ENCODE measurements at regions not wholly inside any gene's neighbourhood (a gene's known extent, or its start where the extent isn't known, plus 50 kb on each side); places are given as distances from the start of the nearest gene placed in this dataset.

DNA sequence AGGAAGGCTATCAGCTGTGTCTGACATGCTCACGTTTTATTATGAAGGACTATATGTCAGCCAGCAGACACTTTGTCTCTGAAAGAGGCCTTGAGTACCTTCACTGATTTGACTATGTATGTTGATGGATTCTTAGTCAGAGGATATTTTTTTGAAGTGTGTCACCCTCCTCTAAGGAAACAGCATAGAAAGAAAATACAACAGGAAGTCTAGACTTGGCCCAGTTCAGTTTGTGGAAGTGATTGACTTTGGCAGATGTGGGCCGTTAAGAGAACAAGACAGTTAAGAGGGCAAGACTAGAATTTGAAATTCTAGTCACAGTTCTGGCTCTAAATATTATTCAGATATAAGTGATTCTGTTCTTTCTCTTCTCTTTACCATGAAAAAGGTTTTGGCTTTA, 471.5 kb downstream of the CDH8 start:
- Histone ChIP-seq H3K4me3 (no peak overlapping the region), H3K4me1 (no peaks in the 10 kb centered on the region), H3K27me3 (no peaks in the 10 kb centered on the region), H3K36me3 (no peaks in the 10 kb centered on the region), H3K9me3 (no peaks in the 10 kb centered on the region), H3K27ac (replicated peaks in 1 of 4) (no peak overlapping the region)
- intact Hi-C loops (cut with DNase I): no loop called here
- DNase-seq (ENCODE audit: extremely low spot score): no peak
- TF ChIP-seq POLR2A (IDR thresholded peaks at IDR 0.05; ENCODE audit: low read depth) (no peak), EP300 (IDR thresholded peaks at IDR 0.05) (no peak), POLR2AphosphoS5 (IDR thresholded peaks at IDR 0.05) (no peak)
- TF ChIP-seq, protein P1, sequence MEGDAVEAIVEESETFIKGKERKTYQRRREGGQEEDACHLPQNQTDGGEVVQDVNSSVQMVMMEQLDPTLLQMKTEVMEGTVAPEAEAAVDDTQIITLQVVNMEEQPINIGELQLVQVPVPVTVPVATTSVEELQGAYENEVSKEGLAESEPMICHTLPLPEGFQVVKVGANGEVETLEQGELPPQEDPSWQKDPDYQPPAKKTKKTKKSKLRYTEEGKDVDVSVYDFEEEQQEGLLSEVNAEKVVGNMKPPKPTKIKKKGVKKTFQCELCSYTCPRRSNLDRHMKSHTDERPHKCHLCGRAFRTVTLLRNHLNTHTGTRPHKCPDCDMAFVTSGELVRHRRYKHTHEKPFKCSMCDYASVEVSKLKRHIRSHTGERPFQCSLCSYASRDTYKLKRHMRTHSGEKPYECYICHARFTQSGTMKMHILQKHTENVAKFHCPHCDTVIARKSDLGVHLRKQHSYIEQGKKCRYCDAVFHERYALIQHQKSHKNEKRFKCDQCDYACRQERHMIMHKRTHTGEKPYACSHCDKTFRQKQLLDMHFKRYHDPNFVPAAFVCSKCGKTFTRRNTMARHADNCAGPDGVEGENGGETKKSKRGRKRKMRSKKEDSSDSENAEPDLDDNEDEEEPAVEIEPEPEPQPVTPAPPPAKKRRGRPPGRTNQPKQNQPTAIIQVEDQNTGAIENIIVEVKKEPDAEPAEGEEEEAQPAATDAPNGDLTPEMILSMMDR (IDR thresholded peaks at IDR 0.05): no peak
- 43% methylated on average over 2 of the region's 2 CpGs for WGBS

DNA sequence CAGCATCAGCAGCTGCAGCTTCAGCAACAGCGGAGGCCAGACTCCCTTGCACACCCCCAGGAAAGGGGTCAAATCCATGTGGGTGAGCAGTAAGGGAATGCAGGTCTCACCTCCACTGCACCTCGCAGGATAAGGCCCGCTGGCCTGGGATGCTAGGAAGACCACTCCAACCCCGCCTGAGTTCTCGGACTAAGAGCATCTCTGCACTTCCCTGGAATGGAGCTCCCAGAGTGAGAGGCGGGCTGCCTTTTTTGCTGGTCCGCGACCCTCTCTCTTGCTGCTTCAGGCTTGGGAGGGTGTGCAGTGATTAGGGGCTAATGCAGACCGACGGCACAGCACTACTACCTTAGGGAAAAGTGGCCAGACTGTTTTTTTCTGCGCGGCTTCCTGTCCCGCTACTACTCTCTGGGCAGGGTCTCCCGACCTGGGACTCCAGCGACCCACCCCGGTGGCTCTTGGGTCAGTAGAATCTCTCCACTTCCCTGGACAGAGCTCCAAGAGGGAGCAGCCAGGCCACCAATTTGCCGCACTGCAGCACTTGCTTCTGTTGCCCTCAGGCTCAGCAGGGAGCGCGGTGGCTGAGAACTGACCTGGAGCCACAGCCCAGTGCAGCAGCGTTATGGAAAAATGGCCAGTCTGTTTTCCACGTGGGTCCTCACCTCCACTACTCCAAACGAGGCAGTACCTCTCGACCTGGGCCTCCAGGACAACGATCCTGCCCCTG, 480.4 kb downstream of the CDH8 start:
- DNase-seq (ENCODE audit: extremely low spot score): no peak
- Histone ChIP-seq H3K4me1 (no peaks in the 10 kb centered on the region), H3K9me3 (no peaks in the 10 kb centered on the region), H3K4me3 (no peak overlapping the region), H3K27ac (replicated peaks in 1 of 4) (no peak overlapping the region), H3K27me3 (no peaks in the 10 kb centered on the region), H3K36me3 (no peaks in the 10 kb centered on the region)
- TF ChIP-seq POLR2A (IDR thresholded peaks at IDR 0.05; ENCODE audit: low read depth) (no peak), POLR2AphosphoS5 (IDR thresholded peaks at IDR 0.05) (no peak), EP300 (IDR thresholded peaks at IDR 0.05) (no peak)
- TF ChIP-seq, protein P1 (IDR thresholded peaks at IDR 0.05): no peak
- intact Hi-C loops (cut with DNase I): no loop called here
- 90% methylated on average over 17 of the region's 24 CpGs for WGBS

DNA sequence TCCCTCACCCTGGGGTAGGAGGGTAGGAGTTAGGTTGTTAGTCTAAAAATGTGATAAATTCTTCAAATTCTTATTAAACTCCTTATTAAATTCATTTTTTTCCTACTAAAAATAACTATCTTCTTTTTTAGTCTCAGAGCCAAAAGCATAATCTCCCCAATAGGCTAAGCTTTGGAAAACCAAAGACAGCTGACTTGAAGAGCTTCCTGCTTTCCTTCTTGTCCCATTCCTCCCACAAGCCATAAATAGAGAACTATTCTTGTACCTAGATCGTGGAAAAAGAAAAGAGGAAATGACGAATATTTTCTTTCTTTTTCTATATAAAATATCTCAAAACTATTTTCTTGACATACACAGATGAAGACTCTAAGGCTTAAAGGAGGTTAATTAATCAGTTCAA, 486.9 kb downstream of the CDH8 start:
- WGBS: 43% methylated on average over 2 of the region's 2 CpGs
- no peak overlapping the region for H3K4me3 ChIP-seq
- no peak for DNase-seq (ENCODE audit: extremely low spot score)
- no peak for TF ChIP-seq EP300 (IDR thresholded peaks at IDR 0.05)
- TF ChIP-seq POLR2AphosphoS5 (IDR thresholded peaks at IDR 0.05): no peak
- TF ChIP-seq, protein P1 (IDR thresholded peaks at IDR 0.05): no peak
- TF ChIP-seq POLR2A (IDR thresholded peaks at IDR 0.05; ENCODE audit: low read depth): no peak
- no peaks in the 10 kb centered on the region for H3K9me3 ChIP-seq
- no peak overlapping the region for H3K27ac ChIP-seq (replicated peaks in 1 of 4)
- no peaks in the 10 kb centered on the region for H3K4me1 ChIP-seq
- intact Hi-C loops (cut with DNase I): no loop called here
- no peaks in the 10 kb centered on the region for H3K27me3 ChIP-seq
- no peaks in the 10 kb centered on the region for H3K36me3 ChIP-seq

DNA sequence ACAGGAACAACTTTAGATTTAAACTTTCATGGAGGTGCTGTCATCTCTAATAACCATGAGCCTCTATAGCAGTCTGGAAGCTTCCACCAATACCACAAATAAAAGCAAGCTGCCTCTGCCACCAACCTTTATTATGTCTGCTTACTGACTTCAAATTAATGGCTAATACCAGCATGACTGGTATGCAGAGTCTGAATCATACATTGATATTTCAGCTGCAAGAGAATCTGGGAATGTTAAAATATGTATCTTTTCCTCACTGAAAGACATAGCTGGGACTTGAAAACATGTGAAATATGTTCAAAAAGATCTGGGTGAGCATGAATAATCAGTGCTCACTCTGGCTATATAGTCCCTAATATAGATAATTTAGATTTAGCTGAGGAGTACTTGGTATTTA, 488.6 kb downstream of the CDH8 start:
- H3K27me3 ChIP-seq: no peaks in the 10 kb centered on the region
- H3K36me3 ChIP-seq: no peaks in the 10 kb centered on the region
- no peaks in the 10 kb centered on the region for H3K4me1 ChIP-seq
- H3K9me3 ChIP-seq: no peaks in the 10 kb centered on the region
- TF ChIP-seq POLR2AphosphoS5 (IDR thresholded peaks at IDR 0.05): no peak
- TF ChIP-seq EP300 (IDR thresholded peaks at IDR 0.05): no peak
- H3K27ac ChIP-seq (replicated peaks in 1 of 4): no peak overlapping the region
- no peak for DNase-seq (ENCODE audit: extremely low spot score)
- intact Hi-C loops (cut with DNase I): no loop called here
- no peak overlapping the region for H3K4me3 ChIP-seq

DNA sequence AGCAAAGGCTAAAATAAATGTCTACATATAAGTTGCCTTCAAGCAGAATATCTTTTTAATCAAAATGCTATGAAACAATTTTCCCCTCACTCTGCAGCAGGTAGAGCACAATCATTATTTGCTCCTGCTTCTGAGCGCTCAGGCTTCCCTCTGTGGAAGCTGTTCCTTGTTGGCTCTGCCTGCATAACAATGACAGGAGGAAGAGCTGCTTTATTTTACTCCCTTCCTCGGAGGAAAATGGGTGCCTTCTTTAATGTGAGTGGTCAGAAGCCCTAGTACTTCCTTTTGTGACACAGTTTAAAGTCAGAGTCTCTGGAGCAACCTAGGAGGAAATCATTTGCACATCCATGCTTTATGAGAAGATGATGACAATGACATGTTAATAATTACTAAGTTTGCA, 492.1 kb downstream of the CDH8 start:
- TF ChIP-seq EP300 (IDR thresholded peaks at IDR 0.05): no peak
- H3K27me3 ChIP-seq: no peaks in the 10 kb centered on the region
- no peak for DNase-seq (ENCODE audit: extremely low spot score)
- WGBS: 59% methylated on average over 2 of the region's 2 CpGs
- no peak overlapping the region for H3K27ac ChIP-seq (replicated peaks in 1 of 4)
- no peak overlapping the region for H3K4me3 ChIP-seq
- intact Hi-C loops (cut with DNase I): no loop called here
- H3K36me3 ChIP-seq: no peaks in the 10 kb centered on the region
- no peaks in the 10 kb centered on the region for H3K4me1 ChIP-seq
- no peaks in the 10 kb centered on the region for H3K9me3 ChIP-seq

DNA sequence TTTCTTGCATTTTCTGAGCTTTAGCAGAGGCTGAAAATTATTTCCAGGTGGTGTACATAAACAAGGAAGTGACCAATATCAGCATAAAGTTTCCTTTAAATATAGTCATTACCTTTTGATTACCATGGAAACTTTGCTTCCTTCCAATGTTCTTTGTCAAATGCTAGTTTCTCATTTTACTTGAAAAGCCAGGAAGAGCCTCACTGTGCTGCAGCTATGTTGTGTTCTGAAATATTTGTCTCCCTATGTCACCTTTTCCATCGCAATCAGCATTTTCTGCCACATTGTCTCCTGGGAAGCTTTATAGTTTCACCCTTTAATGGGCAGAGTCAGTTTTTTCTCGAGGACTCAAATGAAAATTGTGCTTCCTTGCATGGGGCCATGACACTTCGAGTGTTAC, 496.0 kb downstream of the CDH8 start:
- H3K36me3 ChIP-seq: no peaks in the 10 kb centered on the region
- H3K27me3 ChIP-seq: no peaks in the 10 kb centered on the region
- no peaks in the 10 kb centered on the region for H3K4me1 ChIP-seq
- no peak overlapping the region for H3K27ac ChIP-seq (replicated peaks in 1 of 4)
- TF ChIP-seq, protein P1 (IDR thresholded peaks at IDR 0.05): no peak
- no peak for TF ChIP-seq POLR2A (IDR thresholded peaks at IDR 0.05; ENCODE audit: low read depth)
- TF ChIP-seq POLR2AphosphoS5 (IDR thresholded peaks at IDR 0.05): no peak
- no peak for TF ChIP-seq EP300 (IDR thresholded peaks at IDR 0.05)
- DNase-seq (ENCODE audit: extremely low spot score): no peak
- intact Hi-C loops (cut with DNase I): no loop called here
- WGBS: 67% methylated on average over 3 of the region's 3 CpGs
- H3K9me3 ChIP-seq: no peaks in the 10 kb centered on the region
- no peak overlapping the region for H3K4me3 ChIP-seq
